GM19324 (cell line): ENCODE measurements at regions not wholly inside any gene's neighbourhood (a gene's known extent, or its start where the extent isn't known, plus 50 kb on each side); places are given as distances from the start of the nearest gene placed in this dataset.
A peak's percentile ranks its signal among the peaks of the same experiment; 100 is the strongest.
"Not testable (repeated sequence)": the region's sequence is repeated elsewhere in the genome, so short reads cannot be mapped to it uniquely, and the experiment has no call there.

Experiments
- ATAC-seq: cut with Tn5 transposase; IDR thresholded peaks from one replicate; pipeline ENCODE4 v1.9.1; 2021; ENCODE audit warnings: mild to moderate bottlenecking, moderate library complexity; ENCODE audit not compliant: unreplicated experiment, low FRiP score

- no peak for ATAC-seq
Observed at GRCh38 chr6:10184371-10185227, 230.3 kb downstream of the TFAP2A start.

GRCh38 chr6:10180138-10181074 is 234.5 kb downstream of the TFAP2A start:
- no peak for ATAC-seq

- ATAC-seq: no peak
Observed at GRCh38 chr6:10177704-10178103, 237.2 kb downstream of the TFAP2A start.

- ATAC-seq: no peak
Observed at GRCh38 chr6:10175362-10175761, 239.5 kb downstream of the TFAP2A start.

- no peak for ATAC-seq
Observed at GRCh38 chr6:10174761-10175160, 240.1 kb downstream of the TFAP2A start.

GRCh38 chr6:10174056-10174455 is 240.8 kb downstream of the TFAP2A start:
- ATAC-seq: no peak

GRCh38 chr6:10171706-10172105 is 243.2 kb downstream of the TFAP2A start:
- not testable (repeated sequence) for ATAC-seq

- ATAC-seq: no peak
Observed at GRCh38 chr6:10170816-10171215, 244.1 kb downstream of the TFAP2A start.

GRCh38 chr6:10166031-10166430 is 248.8 kb downstream of the TFAP2A start:
- ATAC-seq: no peak

- ATAC-seq: no peak
Observed at GRCh38 chr6:10163203-10163962, 251.5 kb downstream of the TFAP2A start.

- no peak for ATAC-seq
Observed at GRCh38 chr6:10156875-10157274, 258.0 kb downstream of the TFAP2A start.

- ATAC-seq: no peak
Observed at GRCh38 chr6:10154251-10154650, 260.6 kb downstream of the TFAP2A start.

GRCh38 chr6:10151144-10151915 is 263.5 kb downstream of the TFAP2A start:
- ATAC-seq: no peak

GRCh38 chr6:10149603-10150002 is 265.3 kb downstream of the TFAP2A start:
- ATAC-seq: no peak

GRCh38 chr6:10146715-10147451 is 268.0 kb downstream of the TFAP2A start:
- ATAC-seq: peak; percentile 98

- ATAC-seq: no peak
Observed at GRCh38 chr6:10144772-10145171, 270.1 kb downstream of the TFAP2A start.

GRCh38 chr6:10141746-10142443 is 273.0 kb downstream of the TFAP2A start:
- ATAC-seq: no peak

- no peak for ATAC-seq
Observed at GRCh38 chr6:10140824-10141223, 274.1 kb downstream of the TFAP2A start.

- ATAC-seq: no peak
Observed at GRCh38 chr6:10140136-10140535, 274.7 kb downstream of the TFAP2A start.
